ENCODE measurements at regions not wholly inside any gene's neighbourhood (a gene's known extent, or its start where the extent isn't known, plus 50 kb on each side); places are given as distances from the start of the nearest gene placed in this dataset.

DNA sequence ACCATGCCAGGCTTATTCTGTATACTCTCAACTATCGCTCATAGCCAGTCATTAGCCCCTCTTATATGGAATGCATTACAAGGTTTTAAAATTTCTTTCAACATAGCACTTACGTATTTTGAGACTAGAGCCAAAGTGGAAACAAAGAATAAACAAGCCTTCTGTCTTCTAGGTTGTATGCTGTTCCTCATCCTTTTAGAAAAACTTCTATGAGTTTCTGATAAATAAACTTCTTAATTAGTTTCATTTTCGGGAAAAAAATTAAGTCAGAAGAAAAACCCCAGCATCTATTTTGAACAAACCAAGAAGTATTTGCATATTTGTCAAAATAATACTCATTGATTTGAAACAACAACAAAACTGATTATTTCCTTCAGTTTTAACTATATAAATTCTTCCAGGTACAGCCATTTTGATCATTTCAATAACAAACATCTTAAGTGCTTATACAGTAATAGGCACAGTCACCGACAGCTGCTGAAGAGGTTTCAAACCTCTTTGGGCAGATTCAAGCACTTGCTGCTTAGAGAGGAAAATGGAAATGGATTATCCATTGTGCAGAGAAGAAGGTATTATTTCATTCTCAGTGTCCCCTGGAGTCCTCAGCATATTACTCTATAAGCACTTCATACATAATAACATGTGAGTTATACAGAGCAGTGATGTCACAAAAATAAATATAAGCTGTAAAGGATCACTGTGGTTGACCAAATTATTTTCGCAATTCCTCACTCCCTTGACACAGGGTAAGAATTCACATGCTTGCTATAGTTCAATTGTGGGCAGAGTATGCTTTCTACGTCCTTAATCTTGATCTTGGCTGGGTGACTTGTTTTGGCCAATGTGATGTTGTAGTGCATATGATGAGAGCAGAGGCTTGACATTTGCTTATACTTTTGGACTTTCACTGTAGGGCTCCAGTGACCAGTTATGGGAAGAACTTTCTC, 833.8 kb downstream of the TRIB2 start:
- Histone ChIP-seq H3K36me3 (replicated peaks) (no peaks in the 10 kb centered on the region), H3K4me1 (no peaks in the 10 kb centered on the region), H3K4me3 (no peak overlapping the region), H3K27me3 (ENCODE audit: low read depth) (no peaks in the 10 kb centered on the region), H3K9me3 (no peaks in the 10 kb centered on the region)
- DNase-seq (ENCODE audit: low spot score in 2 of 2) = no peak
- in situ Hi-C loops (cut with MboI; ENCODE audit: low sequenced_read_pairs) = no loop called here

DNA sequence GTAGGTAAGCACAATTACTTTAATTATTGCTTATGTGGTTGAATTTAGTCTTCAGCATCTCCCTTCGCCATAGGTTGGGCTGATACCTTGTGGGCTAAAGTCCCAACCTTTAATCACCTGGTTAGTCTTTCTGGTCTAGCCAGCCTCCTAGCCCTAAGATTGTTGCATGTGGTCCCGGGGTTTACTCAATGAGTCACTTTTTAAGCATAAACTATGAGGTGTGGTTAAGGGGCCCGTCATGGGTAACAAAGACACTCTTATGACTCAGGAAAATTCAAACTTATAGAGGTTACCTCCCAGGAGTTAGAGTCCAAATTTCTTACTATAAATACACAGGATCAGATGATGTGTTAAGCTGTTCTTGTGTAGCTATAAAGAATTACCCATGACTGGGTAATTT, 841.6 kb downstream of the TRIB2 start:
- Histone ChIP-seq H3K36me3 (replicated peaks) (no peaks in the 10 kb centered on the region), H3K4me1 (no peaks in the 10 kb centered on the region), H3K9me3 (no peaks in the 10 kb centered on the region), H3K27me3 (ENCODE audit: low read depth) (no peaks in the 10 kb centered on the region), H3K4me3 (no peak overlapping the region)
- in situ Hi-C loops (cut with MboI; ENCODE audit: low sequenced_read_pairs) = no loop called here
- DNase-seq (ENCODE audit: low spot score in 2 of 2) = no peak

DNA sequence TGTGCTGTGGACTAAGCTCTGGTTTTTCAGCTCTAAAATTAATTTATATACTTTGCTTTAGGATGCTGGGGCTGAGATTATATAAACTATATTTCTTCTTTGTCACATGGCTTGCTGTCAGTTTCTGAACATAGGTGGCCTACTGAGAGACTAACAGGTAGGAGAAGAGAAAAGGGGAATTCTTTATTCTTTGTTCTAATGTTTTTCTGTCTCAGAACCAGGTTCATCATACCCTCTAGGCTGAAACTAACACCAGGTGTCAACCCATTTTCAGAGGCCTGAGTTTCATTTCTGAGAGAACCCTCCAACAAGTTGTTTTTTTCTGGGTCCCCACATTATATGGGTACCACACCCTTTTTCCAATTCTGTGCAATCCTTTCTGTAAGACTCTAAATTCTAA, 843.6 kb downstream of the TRIB2 start:
- Histone ChIP-seq H3K4me3 (no peak overlapping the region), H3K36me3 (replicated peaks) (no peaks in the 10 kb centered on the region), H3K9me3 (no peaks in the 10 kb centered on the region), H3K27me3 (ENCODE audit: low read depth) (no peaks in the 10 kb centered on the region), H3K4me1 (no peaks in the 10 kb centered on the region)
- in situ Hi-C loops (cut with MboI; ENCODE audit: low sequenced_read_pairs) = no loop called here
- no peak for DNase-seq (ENCODE audit: low spot score in 2 of 2)

GRCh38 chr2:13572466-13572865, 855.7 kb downstream of the TRIB2 start:
- H3K4me3 ChIP-seq = no peak overlapping the region
- no peaks in the 10 kb centered on the region for H3K9me3 ChIP-seq
- no peaks in the 10 kb centered on the region for H3K27me3 ChIP-seq (ENCODE audit: low read depth)
- in situ Hi-C loops (cut with MboI; ENCODE audit: low sequenced_read_pairs) = no loop called here
- H3K4me1 ChIP-seq = peaks cover 13% of the 10 kb centered on the region
- DNase-seq (ENCODE audit: low spot score in 2 of 2) = peak; percentile 18 to 71
- no peaks in the 10 kb centered on the region for H3K36me3 ChIP-seq (replicated peaks)

- Histone ChIP-seq H3K4me1 (peaks cover 13% of the 10 kb centered on the region), H3K9me3 (no peaks in the 10 kb centered on the region), H3K27me3 (ENCODE audit: low read depth) (no peaks in the 10 kb centered on the region), H3K36me3 (replicated peaks) (no peaks in the 10 kb centered on the region), H3K4me3 (no peak overlapping the region)
- in situ Hi-C loops (cut with MboI; ENCODE audit: low sequenced_read_pairs) = no loop called here
- no peak for DNase-seq (ENCODE audit: low spot score in 2 of 2)
Observed at GRCh38 chr2:13574831-13575230, 858.1 kb downstream of the TRIB2 start.

GRCh38 chr2:13576406-13577036, 859.8 kb downstream of the TRIB2 start:
- no peaks in the 10 kb centered on the region for H3K27me3 ChIP-seq (ENCODE audit: low read depth)
- no peaks in the 10 kb centered on the region for H3K36me3 ChIP-seq (replicated peaks)
- in situ Hi-C loops (cut with MboI; ENCODE audit: low sequenced_read_pairs) = no loop called here
- DNase-seq (ENCODE audit: low spot score in 2 of 2) = no peak
- H3K9me3 ChIP-seq = no peaks in the 10 kb centered on the region
- H3K4me1 ChIP-seq = peaks cover 13% of the 10 kb centered on the region
- H3K4me3 ChIP-seq = no peak overlapping the region

DNA sequence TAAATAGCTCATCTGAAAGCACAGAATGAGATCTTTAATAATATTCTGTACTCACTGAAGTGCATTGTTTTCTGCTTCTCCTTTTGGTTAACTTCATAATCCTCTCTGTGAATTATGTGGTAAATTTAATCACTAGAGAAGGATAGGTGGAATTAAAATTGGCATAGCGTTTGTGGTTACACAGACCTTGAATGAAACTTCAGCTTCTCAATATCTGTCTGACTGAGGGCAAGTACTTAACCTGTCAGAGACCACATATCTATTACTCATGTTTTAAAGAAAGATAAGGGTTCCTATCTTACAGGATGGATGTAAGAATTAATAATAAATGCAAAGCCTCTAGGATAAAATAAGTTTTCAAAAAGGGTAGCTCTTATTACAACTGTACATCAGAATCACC, 861.8 kb downstream of the TRIB2 start:
- H3K36me3 ChIP-seq (replicated peaks) = no peaks in the 10 kb centered on the region
- H3K4me1 ChIP-seq = no peaks in the 10 kb centered on the region; the same call in 1 of the 2 replicates
- in situ Hi-C loops (cut with MboI; ENCODE audit: low sequenced_read_pairs) = no loop called here
- no peaks in the 10 kb centered on the region for H3K27me3 ChIP-seq (ENCODE audit: low read depth)
- H3K9me3 ChIP-seq = no peaks in the 10 kb centered on the region
- DNase-seq (ENCODE audit: low spot score in 2 of 2) = no peak
- H3K4me3 ChIP-seq = no peak overlapping the region

GRCh38 chr2:13581471-13581870, 864.7 kb downstream of the TRIB2 start:
- in situ Hi-C loops (cut with MboI; ENCODE audit: low sequenced_read_pairs) = no loop called here
- Histone ChIP-seq H3K4me3 (no peak overlapping the region), H3K27me3 (ENCODE audit: low read depth) (no peaks in the 10 kb centered on the region), H3K4me1 (no peaks in the 10 kb centered on the region), H3K9me3 (no peaks in the 10 kb centered on the region), H3K36me3 (replicated peaks) (no peaks in the 10 kb centered on the region)
- DNase-seq (ENCODE audit: low spot score in 2 of 2) = peak in 1 of 2 experiments; percentile 37

DNA sequence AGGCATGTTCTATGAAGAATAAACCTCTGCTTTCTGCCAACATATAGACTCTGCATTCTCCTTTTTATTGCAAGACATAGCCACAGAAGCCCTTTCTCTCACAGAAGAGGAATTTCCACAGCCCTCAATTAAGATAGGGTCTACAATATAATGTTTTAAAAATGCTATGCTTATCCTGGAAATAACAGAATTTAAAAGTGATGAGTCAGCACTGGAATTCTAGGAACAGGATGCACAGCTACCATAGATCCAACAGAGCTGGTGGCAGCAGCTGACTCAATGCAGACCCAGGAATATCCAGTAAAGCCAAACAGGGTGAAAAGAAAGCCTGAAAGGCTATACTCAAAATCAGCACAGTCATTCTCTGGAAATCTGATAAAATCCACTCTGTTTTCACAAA, 866.9 kb downstream of the TRIB2 start:
- Histone ChIP-seq H3K4me1 (no peaks in the 10 kb centered on the region), H3K9me3 (no peaks in the 10 kb centered on the region), H3K4me3 (no peak overlapping the region), H3K36me3 (replicated peaks) (no peaks in the 10 kb centered on the region), H3K27me3 (ENCODE audit: low read depth) (no peaks in the 10 kb centered on the region)
- DNase-seq (ENCODE audit: low spot score in 2 of 2) = no peak
- in situ Hi-C loops (cut with MboI; ENCODE audit: low sequenced_read_pairs) = no loop called here

GRCh38 chr2:13584020-13584419, 867.3 kb downstream of the TRIB2 start:
- Histone ChIP-seq H3K9me3 (no peaks in the 10 kb centered on the region), H3K27me3 (ENCODE audit: low read depth) (no peaks in the 10 kb centered on the region), H3K4me3 (no peak overlapping the region), H3K36me3 (replicated peaks) (no peaks in the 10 kb centered on the region), H3K4me1 (no peaks in the 10 kb centered on the region)
- in situ Hi-C loops (cut with MboI; ENCODE audit: low sequenced_read_pairs) = no loop called here
- DNase-seq (ENCODE audit: low spot score in 2 of 2) = no peak

DNA sequence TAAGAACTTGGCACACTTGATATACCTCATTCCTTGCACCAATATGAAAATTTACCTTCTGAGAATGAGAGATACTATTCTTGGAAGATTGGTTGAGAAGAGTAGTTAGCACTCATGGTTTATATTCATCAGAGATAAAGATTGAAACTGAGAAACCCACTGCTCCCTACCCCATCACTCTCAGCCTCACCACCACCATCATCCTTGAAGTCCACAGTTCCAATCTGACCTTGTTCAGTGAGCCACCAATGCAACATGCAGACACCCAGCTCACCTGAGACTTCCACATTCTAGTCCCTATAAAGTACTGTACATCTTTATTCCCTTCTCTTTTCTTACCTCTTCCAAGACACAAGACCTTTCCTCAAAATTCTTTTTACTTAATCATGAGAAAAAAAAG, 869.0 kb downstream of the TRIB2 start:
- Histone ChIP-seq H3K4me3 (no peak overlapping the region), H3K36me3 (replicated peaks) (no peaks in the 10 kb centered on the region), H3K4me1 (no peaks in the 10 kb centered on the region), H3K9me3 (no peaks in the 10 kb centered on the region), H3K27me3 (ENCODE audit: low read depth) (no peaks in the 10 kb centered on the region)
- no peak for DNase-seq (ENCODE audit: low spot score in 2 of 2)
- in situ Hi-C loops (cut with MboI; ENCODE audit: low sequenced_read_pairs) = no loop called here

GRCh38 chr2:13596233-13596632, 879.5 kb downstream of the TRIB2 start:
- Histone ChIP-seq H3K4me3 (no peak overlapping the region), H3K4me1 (no peaks in the 10 kb centered on the region), H3K36me3 (replicated peaks) (no peaks in the 10 kb centered on the region), H3K9me3 (no peaks in the 10 kb centered on the region), H3K27me3 (ENCODE audit: low read depth) (peaks cover 14% of the 10 kb centered on the region; the same call in 1 of the 2 replicates)
- DNase-seq (ENCODE audit: low spot score in 2 of 2) = no peak
- in situ Hi-C loops (cut with MboI; ENCODE audit: low sequenced_read_pairs) = no loop called here

DNA sequence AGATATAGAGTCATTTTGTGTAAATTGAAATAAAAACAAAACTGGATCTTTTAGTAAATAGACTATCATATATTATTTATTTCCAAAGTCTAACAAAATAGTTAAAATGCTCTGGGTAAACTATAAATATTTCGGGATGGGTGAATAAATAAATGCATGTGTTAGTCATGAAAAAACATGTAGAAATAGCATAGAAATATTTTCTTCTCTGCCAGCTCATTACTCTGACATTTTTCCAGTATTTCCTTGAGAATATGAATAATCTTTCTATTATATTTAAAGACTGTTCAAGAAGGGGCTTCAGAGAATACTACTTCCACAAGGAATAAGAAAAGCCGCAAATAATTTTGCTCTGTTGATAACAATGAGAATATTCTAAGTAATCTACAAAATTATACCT, 880.4 kb downstream of the TRIB2 start:
- in situ Hi-C loops (cut with MboI; ENCODE audit: low sequenced_read_pairs) = no loop called here
- Histone ChIP-seq H3K9me3 (no peaks in the 10 kb centered on the region), H3K4me1 (no peaks in the 10 kb centered on the region), H3K36me3 (replicated peaks) (no peaks in the 10 kb centered on the region), H3K4me3 (no peak overlapping the region), H3K27me3 (ENCODE audit: low read depth) (peaks cover 13% of the 10 kb centered on the region; the same call in 1 of the 2 replicates)
- no peak for DNase-seq (ENCODE audit: low spot score in 2 of 2)

- H3K36me3 ChIP-seq (replicated peaks) = no peaks in the 10 kb centered on the region
- no peaks in the 10 kb centered on the region for H3K4me1 ChIP-seq
- H3K4me3 ChIP-seq = no peak overlapping the region
- H3K27me3 ChIP-seq (ENCODE audit: low read depth) = peaks cover 7% of the 10 kb centered on the region; the same call in 1 of the 2 replicates
- no peaks in the 10 kb centered on the region for H3K9me3 ChIP-seq
- DNase-seq (ENCODE audit: low spot score in 2 of 2) = no peak
- in situ Hi-C loops (cut with MboI; ENCODE audit: low sequenced_read_pairs) = no loop called here
Observed at GRCh38 chr2:13601506-13601905, 884.8 kb downstream of the TRIB2 start.

All from HAP-1 (cell line).